HG02678 (cell line): ENCODE measurements at regions not wholly inside any gene's neighbourhood (a gene's known extent, or its start where the extent isn't known, plus 50 kb on each side); places are given as distances from the start of the nearest gene placed in this dataset.

Experiments used
- ATAC-seq: cut with Tn5 transposase; IDR thresholded peaks from one replicate; pipeline ENCODE4 v1.9.1; 2021; ENCODE audit warnings: mild to moderate bottlenecking, moderate library complexity; ENCODE audit not compliant: unreplicated experiment

GRCh38 chr2:133666621-133667020 lies 98.4 kb upstream of the NCKAP5 start:
- ATAC-seq: no peak

- ATAC-seq: no peak
Measured at GRCh38 chr2:133667085-133667484, 98.8 kb upstream of the NCKAP5 start.

GRCh38 chr2:133667968-133668367 lies 99.7 kb upstream of the NCKAP5 start:
- no peak for ATAC-seq

GRCh38 chr2:133668547-133668946 lies 100.3 kb upstream of the NCKAP5 start:
- ATAC-seq: no peak

- ATAC-seq: no peak
Measured at GRCh38 chr2:133673305-133673905, 105.1 kb upstream of the NCKAP5 start.

- ATAC-seq: no peak
Measured at GRCh38 chr2:133674066-133674432, 105.8 kb upstream of the NCKAP5 start.

- ATAC-seq: no peak
Measured at GRCh38 chr2:133674433-133675331, 106.4 kb upstream of the NCKAP5 start.

GRCh38 chr2:133676392-133677130 lies 108.3 kb upstream of the NCKAP5 start:
- ATAC-seq: no peak

- ATAC-seq: no peak
Measured at GRCh38 chr2:133680343-133681049, 112.2 kb upstream of the NCKAP5 start.

GRCh38 chr2:133682347-133682746 lies 114.1 kb upstream of the NCKAP5 start:
- no peak for ATAC-seq

GRCh38 chr2:133682906-133683305 lies 114.6 kb upstream of the NCKAP5 start:
- ATAC-seq: no peak

GRCh38 chr2:133685636-133686215 lies 117.5 kb upstream of the NCKAP5 start:
- ATAC-seq: no peak

- ATAC-seq: no peak
Measured at GRCh38 chr2:133690780-133691179, 122.5 kb upstream of the NCKAP5 start.

- ATAC-seq: no peak
Measured at GRCh38 chr2:133691336-133691735, 123.1 kb upstream of the NCKAP5 start.

- ATAC-seq: no peak
Measured at GRCh38 chr2:133705287-133705686, 137.0 kb upstream of the NCKAP5 start.

- ATAC-seq: no peak
Measured at GRCh38 chr2:133710613-133711012, 142.3 kb upstream of the NCKAP5 start.

- no peak for ATAC-seq
Measured at GRCh38 chr2:133711201-133711600, 142.9 kb upstream of the NCKAP5 start.

- ATAC-seq: no peak
Measured at GRCh38 chr2:133711806-133712205, 143.5 kb upstream of the NCKAP5 start.

GRCh38 chr2:133712369-133712768 lies 144.1 kb upstream of the NCKAP5 start:
- no peak for ATAC-seq

- no peak for ATAC-seq
Measured at GRCh38 chr2:133713049-133713580, 144.9 kb upstream of the NCKAP5 start.
